Germinal center (tissue), 1 donor: ENCODE measurements at regions not wholly inside any gene's neighbourhood (a gene's known extent, or its start where the extent isn't known, plus 50 kb on each side); places are given as distances from the start of the nearest gene placed in this dataset.
"Not testable (repeated sequence)": the region's sequence is repeated elsewhere in the genome, so short reads cannot be mapped to it uniquely, and the experiment has no call there.

Experiments used
- DNase-seq: peaks from one replicate; pipeline ENCODE4 v3.0.0; 2012; ENCODE audit warnings: mixed read lengths, low spot score

DNA sequence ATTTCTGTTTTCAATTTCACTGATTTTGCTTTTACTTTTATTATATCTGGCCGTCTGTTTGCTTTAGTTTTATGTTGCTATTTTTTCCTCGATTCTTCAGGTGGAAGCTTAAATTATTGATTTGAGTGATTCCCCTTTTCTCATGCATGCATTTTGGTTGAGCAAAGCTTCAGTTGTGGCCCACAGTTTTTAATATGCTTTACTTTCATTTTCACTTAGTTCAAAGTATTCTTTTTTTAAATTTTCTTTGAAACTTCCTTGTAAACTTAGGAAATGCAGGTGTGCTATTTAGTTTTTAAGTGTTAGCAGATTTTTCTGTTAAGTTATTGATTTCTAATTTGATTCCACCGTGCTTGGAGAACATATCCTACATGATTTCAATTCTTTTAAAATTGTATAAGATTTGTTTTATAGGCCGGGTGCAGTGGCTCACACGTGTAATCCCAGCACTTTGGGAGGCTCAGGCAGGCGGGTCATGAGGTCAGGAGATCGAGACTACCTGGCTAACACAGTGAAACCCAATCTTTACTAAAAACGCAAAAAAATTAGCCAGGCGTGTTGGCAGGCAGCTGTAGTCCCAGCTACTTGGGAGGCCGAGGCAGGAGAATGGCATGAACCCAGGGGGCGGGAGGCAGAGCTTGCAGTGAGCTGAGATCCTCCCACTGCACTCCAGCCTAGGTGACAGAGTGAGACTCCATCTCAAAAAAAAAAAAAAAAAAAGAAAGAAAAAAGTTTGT is 531.2 kb downstream of the KIF2B start:
- no peak for DNase-seq

GRCh38 chr17:54361073-54361472 is 538.3 kb downstream of the KIF2B start:
- not testable (repeated sequence) for DNase-seq

- DNase-seq = no peak
Observed at GRCh38 chr17:54368906-54369305, 531.7 kb upstream of the TOM1L1 start.

DNA sequence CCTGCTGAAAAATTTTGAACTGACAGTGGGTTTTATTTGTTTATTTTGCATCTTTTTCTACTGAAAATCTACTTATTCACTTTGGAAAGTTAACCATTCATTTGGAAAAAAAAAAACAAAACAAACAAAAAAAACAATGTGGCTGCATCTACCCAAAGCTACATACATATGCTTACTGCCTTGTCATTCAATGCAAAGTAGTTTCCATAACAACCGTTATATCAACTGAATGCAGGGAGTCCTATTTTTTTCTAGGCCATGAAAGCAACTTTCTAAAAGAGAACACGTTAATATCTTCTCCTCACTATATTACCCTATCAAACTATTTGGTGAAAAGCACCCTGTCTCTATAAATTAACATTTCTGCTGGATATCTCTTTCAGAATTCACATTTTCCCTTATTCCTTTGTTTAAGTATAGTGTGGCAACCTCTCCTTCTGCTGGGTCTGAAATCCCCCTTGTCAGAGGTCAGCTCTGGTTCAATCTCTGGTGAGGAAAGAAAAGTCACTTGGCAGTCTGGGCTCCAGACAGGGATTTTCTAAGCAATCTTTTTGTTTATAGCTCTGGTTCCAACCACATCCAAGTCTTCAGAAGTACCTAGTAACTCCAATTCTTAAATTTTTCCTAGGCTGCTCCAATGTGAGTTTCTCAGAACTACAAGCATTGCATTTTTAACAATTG is 528.4 kb upstream of the TOM1L1 start:
- no peak for DNase-seq

GRCh38 chr17:54373970-54374369 is 526.7 kb upstream of the TOM1L1 start:
- no peak for DNase-seq

GRCh38 chr17:54376409-54376808 is 524.2 kb upstream of the TOM1L1 start:
- not testable (repeated sequence) for DNase-seq

DNA sequence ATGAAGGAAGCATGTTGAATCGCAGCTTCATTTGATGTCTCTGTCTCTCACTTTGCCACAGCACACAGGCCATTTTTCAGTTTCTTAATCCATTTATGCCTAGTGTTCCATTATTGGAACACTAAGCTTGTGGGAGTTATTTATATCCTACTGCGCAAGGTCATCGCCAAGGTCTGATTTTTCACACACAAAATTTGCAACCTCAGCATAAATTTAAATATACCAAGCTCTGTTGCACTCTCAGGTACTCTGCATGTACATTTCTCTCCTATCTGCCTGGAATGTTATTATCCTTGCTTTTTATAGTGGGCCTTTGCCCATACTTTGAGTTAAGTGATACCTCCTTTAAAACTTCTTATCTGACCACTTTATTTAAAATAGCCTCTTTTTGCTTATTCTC is 519.2 kb upstream of the TOM1L1 start:
- DNase-seq = no peak

DNA sequence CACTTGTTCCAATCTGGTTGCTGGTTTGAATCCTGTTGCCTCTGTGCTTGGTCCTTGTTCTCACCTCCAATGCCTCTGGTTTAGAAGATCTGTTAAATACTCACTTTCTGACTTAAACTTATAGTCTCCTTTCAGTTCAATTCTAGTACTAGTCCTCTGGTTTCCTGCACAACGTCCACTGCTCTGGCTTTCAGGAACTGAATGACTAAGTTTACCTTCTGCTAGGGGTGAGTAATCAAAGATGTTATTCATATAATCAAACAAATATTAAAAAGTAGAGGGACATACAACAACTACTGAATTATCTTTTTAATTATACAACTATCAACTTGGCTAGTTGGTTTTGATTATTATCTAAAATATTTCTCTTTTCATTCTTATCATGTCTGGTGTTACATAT is 496.4 kb upstream of the TOM1L1 start:
- DNase-seq = no peak

GRCh38 chr17:54405826-54406225 is 494.8 kb upstream of the TOM1L1 start:
- DNase-seq = no peak

- DNase-seq = no peak
Observed at GRCh38 chr17:54408731-54409130, 491.9 kb upstream of the TOM1L1 start.

- no peak for DNase-seq
Observed at GRCh38 chr17:54418467-54418866, 482.2 kb upstream of the TOM1L1 start.

GRCh38 chr17:54425671-54426070 is 475.0 kb upstream of the TOM1L1 start:
- DNase-seq = no peak

DNA sequence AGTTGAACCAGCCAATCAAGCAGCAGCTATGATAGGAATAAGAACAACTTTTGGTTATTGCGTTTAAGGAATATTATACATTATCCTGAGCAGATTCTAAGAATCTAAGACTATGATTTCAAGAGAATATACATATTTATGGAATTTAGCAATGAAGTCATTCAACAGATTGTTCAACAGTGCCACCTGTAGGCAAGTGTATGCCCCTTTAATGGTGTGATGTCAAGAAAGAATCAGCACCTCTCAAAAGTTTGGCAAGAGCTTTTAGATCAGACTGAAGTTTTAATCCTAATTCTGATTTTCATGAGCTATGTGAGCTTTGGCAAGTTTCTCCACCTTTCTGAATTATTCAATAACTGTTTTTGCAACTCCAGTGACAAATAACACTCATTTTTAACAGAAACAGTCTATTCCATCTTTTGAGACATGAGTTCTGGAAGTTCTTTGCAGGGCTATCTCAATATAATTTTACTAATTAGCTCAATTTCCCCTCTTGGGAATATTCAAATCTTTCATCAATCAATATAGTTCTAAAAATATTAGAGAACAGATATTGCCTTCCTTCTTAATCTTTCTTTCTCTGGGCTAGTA is 474.3 kb upstream of the TOM1L1 start:
- DNase-seq = no peak

GRCh38 chr17:54435966-54436365 is 464.7 kb upstream of the TOM1L1 start:
- DNase-seq = no peak

DNA sequence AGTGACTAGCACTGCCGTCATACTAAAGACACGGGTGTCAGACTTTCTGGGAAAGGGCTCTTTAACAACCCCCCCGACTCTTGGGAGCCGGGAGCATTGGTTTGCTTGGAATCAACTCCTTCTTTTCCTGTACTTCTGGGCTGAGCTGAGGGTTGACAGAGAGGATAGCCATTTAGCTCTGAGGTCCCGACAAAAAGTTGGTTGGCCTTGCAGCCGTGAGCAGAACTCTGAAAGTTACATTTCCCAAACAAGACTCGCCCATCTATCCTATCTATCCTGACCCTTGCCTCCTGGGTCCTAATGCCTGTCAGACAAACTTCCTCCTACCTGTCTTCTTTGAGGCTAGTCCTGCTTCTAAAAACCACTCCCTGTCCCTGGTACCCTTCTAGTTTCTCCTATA is 460.8 kb upstream of the TOM1L1 start:
- DNase-seq = no peak

DNA sequence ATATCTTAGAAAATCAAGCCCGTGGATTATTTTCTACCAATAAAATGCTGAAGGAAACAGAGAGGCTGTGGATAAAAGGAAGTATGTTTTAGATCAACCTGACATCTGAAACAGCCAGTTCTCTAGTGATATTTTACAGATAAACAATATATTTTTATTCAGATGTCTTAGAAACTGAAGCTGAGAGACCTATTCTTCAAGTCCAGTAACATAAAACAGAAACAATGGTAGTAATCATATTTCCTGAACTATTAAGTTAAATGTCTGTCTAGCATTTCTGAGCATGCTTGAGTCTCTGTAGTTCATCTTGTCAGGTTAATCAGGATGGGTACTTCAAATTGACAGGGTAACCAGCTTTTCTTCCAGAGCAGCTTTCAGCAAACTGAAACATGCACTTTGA is 449.6 kb upstream of the TOM1L1 start:
- DNase-seq = no peak

GRCh38 chr17:54452666-54453348 is 447.8 kb upstream of the TOM1L1 start:
- DNase-seq = no peak

GRCh38 chr17:54455251-54455868 is 445.3 kb upstream of the TOM1L1 start:
- DNase-seq = no peak

GRCh38 chr17:54465443-54465842 is 435.2 kb upstream of the TOM1L1 start:
- DNase-seq = not testable (repeated sequence)

DNA sequence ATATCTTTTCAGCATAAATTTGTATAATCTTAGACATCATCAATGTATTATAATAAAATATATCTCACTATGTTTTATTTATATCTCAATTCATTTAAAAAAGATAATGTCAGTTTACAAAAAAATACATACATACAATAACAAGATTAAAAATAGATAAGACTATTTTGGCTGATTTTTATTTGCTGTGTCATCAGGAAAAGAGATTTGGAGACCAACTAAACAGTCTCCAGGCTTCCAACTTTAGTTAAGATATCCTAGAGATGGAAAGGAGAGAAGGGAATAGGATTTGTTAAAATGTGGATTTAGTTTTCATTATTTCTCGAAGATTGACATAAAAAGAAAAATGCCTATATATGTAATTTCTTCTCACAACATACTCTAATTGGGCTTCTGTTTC is 433.8 kb upstream of the TOM1L1 start:
- DNase-seq = no peak

- DNase-seq = no peak
Observed at GRCh38 chr17:54482843-54483242, 417.8 kb upstream of the TOM1L1 start.

GRCh38 chr17:54493691-54494090 is 407.0 kb upstream of the TOM1L1 start:
- no peak for DNase-seq
